Loucy (cell line): ENCODE measurements at regions not wholly inside any gene's neighbourhood (a gene's known extent, or its start where the extent isn't known, plus 50 kb on each side); places are given as distances from the start of the nearest gene placed in this dataset.

Experiments
- CTCF ChIP-seq: fragments of 200-600 bp; sonication (generic); conservative IDR thresholded peaks from 2 replicates; pipeline ENCODE4 v1.5.1; 2014; ENCODE audit warnings: mild to moderate bottlenecking, antibody characterized with exemption, low read length
- EZH2phosphoT487 ChIP-seq: fragments of 200-600 bp; IDR thresholded peaks from 2 replicates; pipeline ENCODE4 v1.6.1; 2018; ENCODE audit warnings: antibody characterized with exemption, mild to moderate bottlenecking, moderate library complexity, borderline replicate concordance

DNA sequence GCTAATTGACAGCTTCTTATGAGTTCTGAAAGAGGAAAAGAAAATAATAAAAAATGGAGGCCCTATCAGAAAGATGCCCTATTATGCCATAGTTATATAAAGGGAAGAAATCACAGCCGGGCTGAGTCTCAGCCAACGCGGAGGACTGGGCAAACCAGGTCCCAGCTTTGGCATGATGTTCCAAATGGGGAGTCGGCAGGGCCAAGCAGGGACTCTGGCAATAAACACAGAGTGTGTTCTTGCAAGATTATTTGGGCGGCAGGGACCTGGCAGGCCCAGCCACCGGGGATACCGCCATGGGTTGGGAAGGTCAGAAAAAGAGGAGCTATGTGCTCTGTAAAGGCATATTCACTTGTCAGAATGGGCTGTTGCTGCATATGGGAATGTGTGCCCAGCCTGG, 694.9 kb downstream of the BCL11A start:
- TF ChIP-seq CTCF = no peak
- no peak for TF ChIP-seq EZH2phosphoT487
